ENCODE measurements at regions not wholly inside any gene's neighbourhood (a gene's known extent, or its start where the extent isn't known, plus 50 kb on each side); places are given as distances from the start of the nearest gene placed in this dataset.
"Not testable (repeated sequence)": the region's sequence is repeated elsewhere in the genome, so short reads cannot be mapped to it uniquely, and the experiment has no call there.

DNA sequence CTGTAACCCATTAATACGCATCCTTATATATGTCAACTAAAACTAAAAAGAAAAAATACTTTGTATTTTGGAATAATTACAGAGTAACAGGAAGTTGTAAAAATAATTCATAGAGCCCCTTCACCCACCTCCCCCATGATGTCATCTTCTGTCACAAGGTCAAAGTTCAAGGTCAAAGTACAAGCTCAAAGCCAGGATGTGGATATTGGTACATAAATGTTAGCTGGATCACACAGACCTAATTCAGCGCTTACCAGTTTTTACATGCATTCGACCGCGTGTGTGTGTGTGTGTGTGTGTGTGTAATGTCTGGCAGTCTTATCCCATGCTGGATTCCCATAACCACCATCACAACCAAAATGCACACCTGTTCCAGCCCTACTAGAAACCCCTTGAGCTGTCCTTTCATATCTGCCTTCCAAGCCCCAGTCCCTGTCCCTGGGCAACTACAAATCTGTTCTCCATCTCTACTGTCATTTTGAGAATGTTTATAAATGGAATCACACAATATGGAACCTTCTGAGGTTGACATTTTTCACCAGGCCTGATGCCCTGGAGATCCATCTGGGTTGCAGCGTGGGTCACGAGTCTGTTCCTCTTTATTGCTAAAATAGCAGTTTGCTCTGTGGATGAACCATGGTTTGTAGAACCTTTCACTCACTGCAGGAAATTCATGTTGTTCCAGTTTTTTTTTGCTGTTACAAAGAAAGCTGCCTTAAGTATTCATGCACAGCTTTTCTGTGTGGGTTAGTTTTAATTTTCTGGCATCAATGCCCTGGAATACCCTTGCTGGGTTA is 153.6 kb upstream of the PITRM1 start:
- H3K27ac ChIP-seq: no peak overlapping the region
- intact Hi-C loops (cut with DNase I; ENCODE audit: low total_unique reads): no loop called here
- no peaks in the 10 kb centered on the region for H3K4me1 ChIP-seq
- no peaks in the 10 kb centered on the region for H3K9me3 ChIP-seq
- no peaks in the 10 kb centered on the region for H3K36me3 ChIP-seq
- DNase-seq: no peak
- no peaks in the 10 kb centered on the region for H3K27me3 ChIP-seq
- TF ChIP-seq, protein P1, sequence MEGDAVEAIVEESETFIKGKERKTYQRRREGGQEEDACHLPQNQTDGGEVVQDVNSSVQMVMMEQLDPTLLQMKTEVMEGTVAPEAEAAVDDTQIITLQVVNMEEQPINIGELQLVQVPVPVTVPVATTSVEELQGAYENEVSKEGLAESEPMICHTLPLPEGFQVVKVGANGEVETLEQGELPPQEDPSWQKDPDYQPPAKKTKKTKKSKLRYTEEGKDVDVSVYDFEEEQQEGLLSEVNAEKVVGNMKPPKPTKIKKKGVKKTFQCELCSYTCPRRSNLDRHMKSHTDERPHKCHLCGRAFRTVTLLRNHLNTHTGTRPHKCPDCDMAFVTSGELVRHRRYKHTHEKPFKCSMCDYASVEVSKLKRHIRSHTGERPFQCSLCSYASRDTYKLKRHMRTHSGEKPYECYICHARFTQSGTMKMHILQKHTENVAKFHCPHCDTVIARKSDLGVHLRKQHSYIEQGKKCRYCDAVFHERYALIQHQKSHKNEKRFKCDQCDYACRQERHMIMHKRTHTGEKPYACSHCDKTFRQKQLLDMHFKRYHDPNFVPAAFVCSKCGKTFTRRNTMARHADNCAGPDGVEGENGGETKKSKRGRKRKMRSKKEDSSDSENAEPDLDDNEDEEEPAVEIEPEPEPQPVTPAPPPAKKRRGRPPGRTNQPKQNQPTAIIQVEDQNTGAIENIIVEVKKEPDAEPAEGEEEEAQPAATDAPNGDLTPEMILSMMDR (IDR thresholded peaks at IDR 0.05): no peak
- no peak for TF ChIP-seq POLR2A (IDR thresholded peaks at IDR 0.05)
- no peak overlapping the region for H3K4me3 ChIP-seq

DNA sequence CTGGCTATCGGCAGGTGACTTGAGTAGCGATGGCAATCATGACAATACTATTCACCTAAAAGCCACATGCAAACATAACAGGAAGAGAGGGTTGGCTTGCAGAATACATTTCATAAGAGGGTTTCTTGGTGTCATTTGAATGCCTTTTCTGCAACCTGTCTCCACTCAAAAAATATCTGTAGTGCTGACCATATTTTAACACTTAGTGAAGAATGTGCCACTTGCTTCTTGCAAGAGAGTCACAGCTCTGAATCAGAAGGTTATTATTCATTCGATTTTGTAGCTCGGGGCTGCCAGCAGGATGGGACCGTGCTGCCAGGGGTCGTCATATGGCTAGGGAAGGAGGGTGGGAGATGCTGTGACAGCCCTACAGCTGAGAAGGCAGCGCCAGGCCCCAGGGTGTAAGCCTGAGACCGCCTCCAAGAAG is 152.0 kb upstream of the PITRM1 start:
- intact Hi-C loops (cut with DNase I; ENCODE audit: low total_unique reads): no loop called here
- H3K4me3 ChIP-seq: no peak overlapping the region
- no peaks in the 10 kb centered on the region for H3K27me3 ChIP-seq
- no peaks in the 10 kb centered on the region for H3K9me3 ChIP-seq
- H3K36me3 ChIP-seq: no peaks in the 10 kb centered on the region
- no peak overlapping the region for H3K27ac ChIP-seq
- DNase-seq: no peak
- TF ChIP-seq POLR2A (IDR thresholded peaks at IDR 0.05): no peak
- TF ChIP-seq, protein P1 (IDR thresholded peaks at IDR 0.05): no peak
- no peaks in the 10 kb centered on the region for H3K4me1 ChIP-seq

DNA sequence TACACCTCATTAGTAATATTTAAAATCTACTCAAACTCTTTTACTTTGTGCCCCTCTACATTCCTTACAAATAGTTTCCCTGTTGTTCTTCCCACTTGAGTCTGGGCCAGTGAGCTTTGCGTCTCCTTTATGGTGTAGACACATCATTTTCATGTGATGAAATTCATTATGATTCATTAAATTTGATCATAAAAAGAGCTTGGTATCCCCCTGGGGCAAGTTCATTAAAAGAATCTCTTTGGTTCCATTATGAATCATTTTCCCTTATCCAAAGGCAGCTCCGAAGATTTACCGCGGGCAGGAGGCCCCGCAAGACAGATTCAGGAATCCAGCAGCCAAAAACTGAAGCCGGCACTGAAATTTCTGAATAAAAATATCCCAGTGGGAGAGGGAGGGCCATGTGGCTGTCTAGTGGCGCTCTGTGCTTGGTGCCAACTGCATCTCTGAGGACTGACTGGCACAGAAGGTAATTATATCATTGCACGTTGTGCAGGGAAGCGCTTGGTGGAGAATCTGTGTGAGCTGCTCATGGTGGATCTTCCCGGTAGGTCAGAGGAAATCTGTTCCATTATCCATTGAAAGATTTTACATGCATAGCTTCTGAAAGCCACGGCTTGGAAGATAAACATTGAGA is 151.4 kb upstream of the PITRM1 start:
- Histone ChIP-seq H3K4me1 (no peaks in the 10 kb centered on the region), H3K27me3 (no peaks in the 10 kb centered on the region), H3K9me3 (no peaks in the 10 kb centered on the region), H3K27ac (peak overlapping the region in 1 of 2 donors; percentile 20), H3K36me3 (no peaks in the 10 kb centered on the region), H3K4me3 (no peak overlapping the region)
- no peak for TF ChIP-seq POLR2A (IDR thresholded peaks at IDR 0.05)
- TF ChIP-seq, protein P1 (IDR thresholded peaks at IDR 0.05): no peak
- peak in 1 of 2 donors; percentile 31 for DNase-seq
- intact Hi-C loops (cut with DNase I; ENCODE audit: low total_unique reads): no loop called here

DNA sequence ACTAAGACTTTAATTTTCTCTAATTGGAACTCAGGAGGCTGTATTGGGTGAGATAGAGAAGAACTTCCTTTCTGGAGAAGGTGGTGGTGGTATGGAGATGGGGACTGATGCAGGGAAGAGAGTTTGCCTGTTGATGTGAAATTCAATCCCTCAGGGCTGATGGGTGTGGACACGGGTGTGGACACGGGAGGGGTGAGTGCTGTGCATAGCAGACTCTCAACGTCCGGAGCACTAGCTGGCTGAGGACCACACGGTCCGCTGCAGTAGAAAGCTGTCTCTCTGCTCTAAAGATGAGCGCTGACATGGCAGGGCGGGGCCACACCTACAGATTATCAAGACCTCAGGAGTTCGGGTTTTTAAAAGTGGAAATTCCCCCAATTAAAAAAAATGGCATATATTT is 148.5 kb upstream of the PITRM1 start:
- H3K27me3 ChIP-seq: no peaks in the 10 kb centered on the region
- intact Hi-C loops (cut with DNase I; ENCODE audit: low total_unique reads): no loop called here
- no peak overlapping the region for H3K27ac ChIP-seq
- H3K4me3 ChIP-seq: no peak overlapping the region
- no peak for DNase-seq
- no peaks in the 10 kb centered on the region for H3K9me3 ChIP-seq
- TF ChIP-seq, protein P1 (IDR thresholded peaks at IDR 0.05): no peak
- TF ChIP-seq POLR2A (IDR thresholded peaks at IDR 0.05): no peak
- no peaks in the 10 kb centered on the region for H3K4me1 ChIP-seq
- no peaks in the 10 kb centered on the region for H3K36me3 ChIP-seq

DNA sequence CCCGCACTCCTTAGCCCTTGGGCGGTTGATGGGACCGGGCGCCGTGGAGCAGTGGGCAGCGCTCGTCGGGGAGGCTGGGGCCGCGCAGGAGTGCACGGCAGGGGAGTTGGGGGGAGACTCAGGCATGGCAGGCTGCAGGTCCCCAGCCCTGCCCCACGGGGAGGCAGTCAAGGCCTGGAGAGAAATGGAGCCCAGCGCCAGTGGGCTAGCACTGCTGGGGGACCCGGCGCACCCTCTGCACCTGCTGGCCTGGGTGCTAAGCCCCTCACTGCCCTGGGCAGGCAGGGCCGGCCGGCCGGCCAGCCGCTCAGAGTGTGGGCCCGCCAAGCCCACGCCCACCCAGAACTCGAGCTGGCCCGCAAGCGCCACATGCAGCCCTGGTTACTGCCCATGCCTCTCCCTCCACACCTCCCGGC is 147.2 kb upstream of the PITRM1 start:
- H3K27me3 ChIP-seq: no peaks in the 10 kb centered on the region
- no peak for DNase-seq
- TF ChIP-seq POLR2A (IDR thresholded peaks at IDR 0.05): no peak
- TF ChIP-seq, protein P1 (IDR thresholded peaks at IDR 0.05): no peak

DNA sequence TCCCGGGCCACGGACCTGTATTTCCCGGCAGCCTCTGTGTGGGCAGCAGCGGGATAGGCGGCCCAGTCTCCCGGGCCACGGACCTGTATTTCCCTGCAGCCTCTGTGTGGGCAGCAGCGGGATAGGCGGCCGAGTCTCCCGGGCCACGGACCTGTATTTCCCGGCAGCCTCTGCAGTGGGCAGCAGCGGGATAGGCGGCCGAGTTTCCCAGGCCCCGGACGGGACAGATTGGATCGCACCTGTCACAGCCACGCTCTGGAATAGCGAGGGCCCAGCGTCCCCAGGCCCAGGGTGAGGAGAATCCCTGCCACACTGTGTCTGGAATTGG is 145.9 kb upstream of the PITRM1 start:
- H3K36me3 ChIP-seq; H3K4me3 ChIP-seq; H3K4me1 ChIP-seq; H3K27ac ChIP-seq; DNase-seq; intact Hi-C loops (cut with DNase I; ENCODE audit: low total_unique reads); H3K9me3 ChIP-seq; H3K27me3 ChIP-seq: not testable (repeated sequence)

More for the DNA sequence above, 147.2 kb upstream of the PITRM1 start:
- H3K27ac ChIP-seq: no peak overlapping the region
- H3K36me3 ChIP-seq: no peaks in the 10 kb centered on the region
- no peak overlapping the region for H3K4me3 ChIP-seq
- no peaks in the 10 kb centered on the region for H3K9me3 ChIP-seq
- intact Hi-C loops (cut with DNase I; ENCODE audit: low total_unique reads): no loop called here
- no peaks in the 10 kb centered on the region for H3K4me1 ChIP-seq

DNA sequence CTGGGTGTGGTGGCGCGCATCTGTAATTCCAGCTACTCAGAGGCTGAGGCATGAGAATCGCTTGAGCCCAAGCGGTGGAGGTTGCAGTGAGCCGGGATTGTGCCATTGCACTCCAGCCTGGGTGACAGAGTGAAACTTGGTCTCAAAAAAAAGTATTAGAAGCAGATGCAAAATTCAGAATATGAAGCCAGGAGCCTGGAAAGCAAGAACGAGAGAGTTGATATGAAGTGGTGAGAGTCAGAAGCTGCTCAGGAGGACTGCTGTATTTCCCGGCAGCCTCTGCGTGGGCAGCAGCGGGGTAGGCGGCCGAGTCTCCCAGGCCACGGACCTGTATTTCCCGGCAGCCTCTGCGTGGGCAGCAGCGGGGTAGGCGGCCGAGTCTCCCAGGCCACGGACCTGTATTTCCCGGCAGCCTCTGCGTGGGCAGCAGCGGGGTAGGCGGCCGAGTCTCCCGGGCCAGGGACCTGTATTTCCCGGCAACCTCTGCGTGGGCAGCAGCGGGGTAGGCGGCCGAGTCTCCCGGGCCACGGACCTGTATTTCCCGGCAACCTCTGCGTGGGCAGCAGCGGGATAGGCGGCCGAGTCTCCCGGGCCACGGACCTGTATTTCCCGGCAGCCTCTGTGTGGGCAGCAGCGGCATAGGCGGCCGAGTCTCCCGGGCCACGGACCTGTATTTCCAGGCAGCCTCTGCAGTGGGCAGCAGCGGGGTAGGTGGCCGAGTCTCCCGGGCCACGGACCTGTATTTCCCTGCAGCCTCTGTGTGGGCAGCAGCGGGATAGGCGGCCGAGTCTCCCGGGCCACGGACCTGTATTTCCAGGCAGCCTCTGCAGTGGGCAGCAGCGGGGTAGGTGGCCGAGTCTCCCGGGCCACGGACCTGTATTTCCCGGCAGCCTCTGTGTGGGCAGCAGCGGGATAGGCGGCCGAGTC is 145.2 kb upstream of the PITRM1 start:
- H3K9me3 ChIP-seq; H3K4me1 ChIP-seq; DNase-seq; H3K36me3 ChIP-seq; H3K27me3 ChIP-seq; H3K27ac ChIP-seq; H3K4me3 ChIP-seq; intact Hi-C loops (cut with DNase I; ENCODE audit: low total_unique reads): not testable (repeated sequence)
